ENCODE measurements at regions not wholly inside any gene's neighbourhood (a gene's known extent, or its start where the extent isn't known, plus 50 kb on each side); places are given as distances from the start of the nearest gene placed in this dataset.
"Not testable (repeated sequence)": the region's sequence is repeated elsewhere in the genome, so short reads cannot be mapped to it uniquely, and the experiment has no call there.

GRCh38 chr6:14549304-14549770, 431.8 kb downstream of the CD83 start:
- TF ChIP-seq CTCF (IDR thresholded peaks at IDR 0.05), result no peak
- H3K27ac Mint-ChIP-seq (ENCODE audit: unreplicated experiment), result no peak overlapping the region

GRCh38 chr6:14549871-14550270, 432.3 kb downstream of the CD83 start:
- Mint-ChIP-seq H3K4me3 (ENCODE audit: unreplicated experiment) (no peak overlapping the region), H3K27me3 (ENCODE audit: unreplicated experiment) (peaks cover 13% of the 10 kb centered on the region), H3K4me1 (ENCODE audit: unreplicated experiment) (peaks cover 12% of the 10 kb centered on the region), H3K27ac (ENCODE audit: unreplicated experiment) (no peak overlapping the region), H3K9me3 (ENCODE audit: unreplicated experiment) (no peaks in the 10 kb centered on the region), H3K36me3 (ENCODE audit: unreplicated experiment) (no peaks in the 10 kb centered on the region)
- DNase-seq (ENCODE audit: extremely low spot score, unreplicated experiment), result no peak
- no peak for TF ChIP-seq CTCF (IDR thresholded peaks at IDR 0.05)

More at GRCh38 chr6:14549304-14549770, 431.8 kb downstream of the CD83 start:
- no peaks in the 10 kb centered on the region for H3K36me3 Mint-ChIP-seq (ENCODE audit: unreplicated experiment)
- no peaks in the 10 kb centered on the region for H3K9me3 Mint-ChIP-seq (ENCODE audit: unreplicated experiment)
- no peak overlapping the region for H3K4me3 Mint-ChIP-seq (ENCODE audit: unreplicated experiment)
- DNase-seq (ENCODE audit: extremely low spot score, unreplicated experiment), result no peak
- H3K27me3 Mint-ChIP-seq (ENCODE audit: unreplicated experiment), result peaks cover 13% of the 10 kb centered on the region
- peaks cover 12% of the 10 kb centered on the region for H3K4me1 Mint-ChIP-seq (ENCODE audit: unreplicated experiment)

- no peak for DNase-seq (ENCODE audit: extremely low spot score, unreplicated experiment)
- H3K36me3 Mint-ChIP-seq (ENCODE audit: unreplicated experiment), result no peaks in the 10 kb centered on the region
- no peak overlapping the region for H3K27ac Mint-ChIP-seq (ENCODE audit: unreplicated experiment)
- H3K4me3 Mint-ChIP-seq (ENCODE audit: unreplicated experiment), result no peak overlapping the region
- peaks cover 11% of the 10 kb centered on the region for H3K27me3 Mint-ChIP-seq (ENCODE audit: unreplicated experiment)
- no peaks in the 10 kb centered on the region for H3K9me3 Mint-ChIP-seq (ENCODE audit: unreplicated experiment)
- peaks cover 12% of the 10 kb centered on the region for H3K4me1 Mint-ChIP-seq (ENCODE audit: unreplicated experiment)
- no peak for TF ChIP-seq CTCF (IDR thresholded peaks at IDR 0.05)
Observed at GRCh38 chr6:14550410-14550809, 432.8 kb downstream of the CD83 start.

- Mint-ChIP-seq H3K9me3 (ENCODE audit: unreplicated experiment) (no peaks in the 10 kb centered on the region), H3K27me3 (ENCODE audit: unreplicated experiment) (peaks cover 9% of the 10 kb centered on the region), H3K4me3 (ENCODE audit: unreplicated experiment) (no peak overlapping the region)
Observed at GRCh38 chr6:14550822-14551221, 433.2 kb downstream of the CD83 start.

GRCh38 chr6:14551601-14552000, 434.0 kb downstream of the CD83 start:
- not testable (repeated sequence) for H3K4me3 Mint-ChIP-seq (ENCODE audit: unreplicated experiment); DNase-seq (ENCODE audit: extremely low spot score, unreplicated experiment); H3K9me3 Mint-ChIP-seq (ENCODE audit: unreplicated experiment); H3K36me3 Mint-ChIP-seq (ENCODE audit: unreplicated experiment); H3K27ac Mint-ChIP-seq (ENCODE audit: unreplicated experiment); H3K27me3 Mint-ChIP-seq (ENCODE audit: unreplicated experiment)
- peaks cover 12% of the 10 kb centered on the region for H3K4me1 Mint-ChIP-seq (ENCODE audit: unreplicated experiment)

More at GRCh38 chr6:14550822-14551221, 433.2 kb downstream of the CD83 start:
- Mint-ChIP-seq H3K27ac (ENCODE audit: unreplicated experiment) (no peak overlapping the region), H3K4me1 (ENCODE audit: unreplicated experiment) (peaks cover 12% of the 10 kb centered on the region), H3K36me3 (ENCODE audit: unreplicated experiment) (no peaks in the 10 kb centered on the region)
- TF ChIP-seq CTCF (IDR thresholded peaks at IDR 0.05), result no peak
- DNase-seq (ENCODE audit: extremely low spot score, unreplicated experiment), result no peak

- Mint-ChIP-seq H3K27me3 (ENCODE audit: unreplicated experiment) (peaks cover 8% of the 10 kb centered on the region), H3K9me3 (ENCODE audit: unreplicated experiment) (no peaks in the 10 kb centered on the region), H3K36me3 (ENCODE audit: unreplicated experiment) (no peaks in the 10 kb centered on the region), H3K4me3 (ENCODE audit: unreplicated experiment) (no peak overlapping the region), H3K27ac (ENCODE audit: unreplicated experiment) (no peak overlapping the region), H3K4me1 (ENCODE audit: unreplicated experiment) (peaks cover 7% of the 10 kb centered on the region)
- TF ChIP-seq CTCF (IDR thresholded peaks at IDR 0.05), result no peak
- no peak for DNase-seq (ENCODE audit: extremely low spot score, unreplicated experiment)
Observed at GRCh38 chr6:14552891-14553290, 435.3 kb downstream of the CD83 start.

All from osteocyte (in vitro differentiated cells).